ENCODE measurements at regions not wholly inside any gene's neighbourhood (a gene's known extent, or its start where the extent isn't known, plus 50 kb on each side); places are given as distances from the start of the nearest gene placed in this dataset.

DNA sequence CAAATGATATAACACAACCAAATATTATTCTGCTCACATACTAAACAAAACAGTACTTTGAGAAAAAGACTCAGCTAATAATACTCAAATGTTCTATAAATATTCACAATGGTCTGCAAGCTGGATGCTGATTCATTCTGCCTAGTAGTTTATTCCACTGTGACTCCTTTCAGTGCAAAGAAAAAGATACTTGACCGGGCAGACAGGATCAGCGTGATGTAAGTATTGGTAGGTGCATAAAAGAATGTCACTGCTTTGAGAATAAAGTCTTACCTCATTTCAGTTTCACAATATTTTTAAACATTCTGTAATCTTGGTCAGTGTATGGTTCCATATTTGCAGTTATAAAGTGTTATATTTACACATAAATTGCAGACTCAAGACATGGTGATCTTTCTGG, 223.0 kb upstream of the NUDT12 start:
- Histone ChIP-seq H3K27me3 (ENCODE audit: control insufficient read depth in 2 of 2, insufficient read depth in 2 of 2, low read length in 2 of 2) (no peaks in the 10 kb centered on the region), H3K4me1 (ENCODE audit: control insufficient read depth, extremely low read depth, insufficient read depth, low read length) (no peaks in the 10 kb centered on the region), H3K9me3 (replicated peaks; ENCODE audit: control insufficient read depth, insufficient read depth, low read length) (no peaks in the 10 kb centered on the region), H2AFZ (ENCODE audit: low read depth, low read length) (no peak overlapping the region), H3K9me1 (replicated peaks; ENCODE audit: control insufficient read depth, extremely low read depth, insufficient read depth, low read length) (no peaks in the 10 kb centered on the region), H3K36me3 (ENCODE audit: control insufficient read depth in 2 of 2, extremely low read depth in 1 of 2, insufficient read depth in 2 of 2, low read length in 2 of 2) (no peaks in the 10 kb centered on the region), H3K4me2 (ENCODE audit: insufficient read depth, low read length) (no peak overlapping the region), H3K4me3 (replicated peaks in 1 of 3; ENCODE audit: insufficient read depth in 1 of 3, low read depth in 1 of 3, low read length in 3 of 3) (no peak overlapping the region), H3K79me2 (ENCODE audit: control insufficient read depth, insufficient read depth, low read length) (no peaks in the 10 kb centered on the region), H3K27ac (ENCODE audit: insufficient read depth, low read depth, low read length) (no peak overlapping the region), H4K20me1 (replicated peaks; ENCODE audit: control insufficient read depth, extremely low read depth, insufficient read depth, low read length) (no peaks in the 10 kb centered on the region), H3K9ac (replicated peaks; ENCODE audit: extremely low read depth, insufficient read depth, low read length) (no peak overlapping the region)
- intact Hi-C loops (cut with micrococcal nuclease): no loop called here
- ChIA-PET POLR2A (no interaction called here), CTCF (interaction anchor here (0.7 kb wide), 1 partner anchor 233 kb away, joined by 3 read pairs; no protein-coding TSS in a partner anchor)
- no TSS peak for BruUV-seq (replicated peaks)
- no peak for FAIRE-seq
- dilution Hi-C loops (cut with MboI; ENCODE audit: extremely low pct_ligation_motif_present, low sequenced_read_pairs): no loop called here
- TF ChIP-seq GATA2 (IDR thresholded peaks at IDR 0.05; ENCODE audit: insufficient read depth, insufficient read length, low read depth, low read length): no peak
- TF ChIP-seq, protein P1, sequence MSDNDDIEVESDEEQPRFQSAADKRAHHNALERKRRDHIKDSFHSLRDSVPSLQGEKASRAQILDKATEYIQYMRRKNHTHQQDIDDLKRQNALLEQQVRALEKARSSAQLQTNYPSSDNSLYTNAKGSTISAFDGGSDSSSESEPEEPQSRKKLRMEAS (IDR thresholded peaks at IDR 0.05; ENCODE audit: insufficient read depth, insufficient read length): no peak
- DNase-seq (ENCODE audit: low read depth, low spot score): no peak

DNA sequence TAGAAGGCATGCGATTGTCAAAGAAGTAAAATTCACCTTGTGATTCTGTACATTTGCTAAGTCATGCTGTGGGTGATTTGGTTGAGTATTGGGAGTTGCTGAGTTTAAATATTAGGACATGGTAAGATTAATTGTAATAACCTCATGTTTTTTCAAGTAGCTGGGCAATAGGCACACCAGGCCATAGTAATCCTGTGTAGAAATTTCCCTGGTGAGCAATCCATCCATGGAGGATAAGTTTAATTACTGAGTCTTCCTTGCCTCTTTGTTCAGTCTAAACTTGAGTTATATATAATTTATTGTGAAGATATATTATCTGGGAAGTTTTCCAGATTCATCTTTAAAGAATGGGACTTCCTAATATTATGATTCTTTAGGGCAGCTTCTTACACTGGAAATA, 221.1 kb upstream of the NUDT12 start:
- no peak overlapping the region for H3K27ac ChIP-seq (ENCODE audit: insufficient read depth, low read depth, low read length)
- H3K9ac ChIP-seq (replicated peaks; ENCODE audit: extremely low read depth, insufficient read depth, low read length): no peak overlapping the region
- H4K20me1 ChIP-seq (replicated peaks; ENCODE audit: control insufficient read depth, extremely low read depth, insufficient read depth, low read length): no peaks in the 10 kb centered on the region
- H3K79me2 ChIP-seq (ENCODE audit: control insufficient read depth, insufficient read depth, low read length): no peaks in the 10 kb centered on the region
- ChIA-PET POLR2A (no interaction called here), CTCF (no interaction called here)
- no peaks in the 10 kb centered on the region for H3K9me1 ChIP-seq (replicated peaks; ENCODE audit: control insufficient read depth, extremely low read depth, insufficient read depth, low read length)
- no peaks in the 10 kb centered on the region for H3K36me3 ChIP-seq (ENCODE audit: control insufficient read depth in 2 of 2, extremely low read depth in 1 of 2, insufficient read depth in 2 of 2, low read length in 2 of 2)
- no peak overlapping the region for H3K4me3 ChIP-seq (replicated peaks in 1 of 3; ENCODE audit: insufficient read depth in 1 of 3, low read depth in 1 of 3, low read length in 3 of 3)
- H3K4me2 ChIP-seq (ENCODE audit: insufficient read depth, low read length): no peak overlapping the region
- H2AFZ ChIP-seq (ENCODE audit: low read depth, low read length): no peak overlapping the region
- H3K9me3 ChIP-seq (replicated peaks; ENCODE audit: control insufficient read depth, insufficient read depth, low read length): no peaks in the 10 kb centered on the region
- no peak for FAIRE-seq
- no TSS peak for BruUV-seq (replicated peaks)
- no peak for TF ChIP-seq POLR2AphosphoS5 (IDR thresholded peaks at IDR 0.05; ENCODE audit: insufficient read depth, low read depth, low read length)
- TF ChIP-seq, protein P1 (IDR thresholded peaks at IDR 0.05; ENCODE audit: insufficient read depth, insufficient read length): no peak
- no peak for TF ChIP-seq MYC (IDR thresholded peaks at IDR 0.05; ENCODE audit: low read depth, low read length)
- no peak for TF ChIP-seq EZH2 (IDR thresholded peaks at IDR 0.05; ENCODE audit: borderline replicate concordance, low read depth, low read length, severe bottlenecking)
- TF ChIP-seq JUN (IDR thresholded peaks at IDR 0.05; ENCODE audit: borderline replicate concordance, insufficient read depth, insufficient read length, low read depth): no peak
- no peak for TF ChIP-seq POLR2A (IDR thresholded peaks at IDR 0.05; ENCODE audit: low read depth, low read length)
- intact Hi-C loops (cut with micrococcal nuclease): no loop called here
- no peak for DNase-seq (ENCODE audit: low read depth, low spot score)
- no peaks in the 10 kb centered on the region for H3K27me3 ChIP-seq (ENCODE audit: control insufficient read depth in 2 of 2, insufficient read depth in 2 of 2, low read length in 2 of 2)
- dilution Hi-C loops (cut with MboI; ENCODE audit: extremely low pct_ligation_motif_present, low sequenced_read_pairs): no loop called here
- H3K4me1 ChIP-seq (ENCODE audit: control insufficient read depth, extremely low read depth, insufficient read depth, low read length): no peaks in the 10 kb centered on the region

Measured in endothelial cell of umbilical vein (primary cell).